ENCODE measurements at regions not wholly inside any gene's neighbourhood (a gene's known extent, or its start where the extent isn't known, plus 50 kb on each side); places are given as distances from the start of the nearest gene placed in this dataset.

GRCh38 chr2:144931960-144932359 is 412.0 kb upstream of the ZEB2 start:
- H3K4me3 Mint-ChIP-seq (ENCODE audit: unreplicated experiment): no peak overlapping the region
- no peak for DNase-seq (ENCODE audit: low spot score)
- H3K27me3 Mint-ChIP-seq (ENCODE audit: low read depth): no peaks in the 10 kb centered on the region
- no peak overlapping the region for H3K27ac Mint-ChIP-seq (ENCODE audit: unreplicated experiment)
- H3K9me3 Mint-ChIP-seq (ENCODE audit: low read depth): peaks cover 12% of the 10 kb centered on the region
- H3K36me3 Mint-ChIP-seq (ENCODE audit: low read depth): peaks cover 4% of the 10 kb centered on the region
- H3K4me1 Mint-ChIP-seq (ENCODE audit: low read depth): peaks cover 7% of the 10 kb centered on the region
- TF ChIP-seq, protein P1, sequence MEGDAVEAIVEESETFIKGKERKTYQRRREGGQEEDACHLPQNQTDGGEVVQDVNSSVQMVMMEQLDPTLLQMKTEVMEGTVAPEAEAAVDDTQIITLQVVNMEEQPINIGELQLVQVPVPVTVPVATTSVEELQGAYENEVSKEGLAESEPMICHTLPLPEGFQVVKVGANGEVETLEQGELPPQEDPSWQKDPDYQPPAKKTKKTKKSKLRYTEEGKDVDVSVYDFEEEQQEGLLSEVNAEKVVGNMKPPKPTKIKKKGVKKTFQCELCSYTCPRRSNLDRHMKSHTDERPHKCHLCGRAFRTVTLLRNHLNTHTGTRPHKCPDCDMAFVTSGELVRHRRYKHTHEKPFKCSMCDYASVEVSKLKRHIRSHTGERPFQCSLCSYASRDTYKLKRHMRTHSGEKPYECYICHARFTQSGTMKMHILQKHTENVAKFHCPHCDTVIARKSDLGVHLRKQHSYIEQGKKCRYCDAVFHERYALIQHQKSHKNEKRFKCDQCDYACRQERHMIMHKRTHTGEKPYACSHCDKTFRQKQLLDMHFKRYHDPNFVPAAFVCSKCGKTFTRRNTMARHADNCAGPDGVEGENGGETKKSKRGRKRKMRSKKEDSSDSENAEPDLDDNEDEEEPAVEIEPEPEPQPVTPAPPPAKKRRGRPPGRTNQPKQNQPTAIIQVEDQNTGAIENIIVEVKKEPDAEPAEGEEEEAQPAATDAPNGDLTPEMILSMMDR (IDR thresholded peaks at IDR 0.05): no peak

DNA sequence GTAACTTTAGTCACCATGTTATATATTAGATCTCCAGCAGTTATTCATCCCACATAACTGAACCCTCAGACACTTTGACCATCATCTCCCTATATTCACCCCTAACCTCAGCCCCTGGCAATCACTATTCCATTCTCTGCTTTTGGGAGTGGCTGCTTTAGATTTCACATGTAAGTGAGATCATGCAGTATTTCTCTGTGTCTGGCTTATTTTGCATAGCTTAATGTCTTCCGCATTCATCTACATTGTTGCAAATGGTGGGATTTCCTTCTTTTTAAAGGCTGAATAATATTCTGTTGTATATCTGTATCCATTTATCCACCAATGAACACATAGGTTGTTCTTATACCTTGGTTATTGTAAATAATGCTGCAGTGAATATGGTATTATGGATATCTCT is 411.6 kb upstream of the ZEB2 start:
- no peaks in the 10 kb centered on the region for H3K27me3 Mint-ChIP-seq (ENCODE audit: low read depth)
- DNase-seq (ENCODE audit: low spot score): no peak
- TF ChIP-seq, protein P1 (IDR thresholded peaks at IDR 0.05): no peak
- peaks cover 13% of the 10 kb centered on the region for H3K9me3 Mint-ChIP-seq (ENCODE audit: low read depth)
- no peak overlapping the region for H3K4me3 Mint-ChIP-seq (ENCODE audit: unreplicated experiment)
- H3K36me3 Mint-ChIP-seq (ENCODE audit: low read depth): peaks cover 6% of the 10 kb centered on the region
- H3K4me1 Mint-ChIP-seq (ENCODE audit: low read depth): peaks cover 2% of the 10 kb centered on the region
- H3K27ac Mint-ChIP-seq (ENCODE audit: unreplicated experiment): no peak overlapping the region

GRCh38 chr2:144927429-144927828 is 407.5 kb upstream of the ZEB2 start:
- Mint-ChIP-seq H3K27me3 (ENCODE audit: low read depth) (no peaks in the 10 kb centered on the region), H3K9me3 (ENCODE audit: low read depth) (peaks cover 30% of the 10 kb centered on the region), H3K4me3 (ENCODE audit: unreplicated experiment) (no peak overlapping the region), H3K36me3 (ENCODE audit: low read depth) (peaks cover 11% of the 10 kb centered on the region), H3K4me1 (ENCODE audit: low read depth) (no peaks in the 10 kb centered on the region), H3K27ac (ENCODE audit: unreplicated experiment) (no peak overlapping the region)
- TF ChIP-seq, protein P1 (IDR thresholded peaks at IDR 0.05): no peak
- DNase-seq (ENCODE audit: low spot score): no peak

- Mint-ChIP-seq H3K9me3 (ENCODE audit: low read depth) (peaks cover 31% of the 10 kb centered on the region), H3K27me3 (ENCODE audit: low read depth) (no peaks in the 10 kb centered on the region), H3K36me3 (ENCODE audit: low read depth) (peaks cover 12% of the 10 kb centered on the region), H3K4me1 (ENCODE audit: low read depth) (no peaks in the 10 kb centered on the region), H3K4me3 (ENCODE audit: unreplicated experiment) (no peak overlapping the region), H3K27ac (ENCODE audit: unreplicated experiment) (no peak overlapping the region)
- TF ChIP-seq, protein P1 (IDR thresholded peaks at IDR 0.05): no peak
- no peak for DNase-seq (ENCODE audit: low spot score)
Observed at GRCh38 chr2:144925886-144926285, 406.0 kb upstream of the ZEB2 start.

DNA sequence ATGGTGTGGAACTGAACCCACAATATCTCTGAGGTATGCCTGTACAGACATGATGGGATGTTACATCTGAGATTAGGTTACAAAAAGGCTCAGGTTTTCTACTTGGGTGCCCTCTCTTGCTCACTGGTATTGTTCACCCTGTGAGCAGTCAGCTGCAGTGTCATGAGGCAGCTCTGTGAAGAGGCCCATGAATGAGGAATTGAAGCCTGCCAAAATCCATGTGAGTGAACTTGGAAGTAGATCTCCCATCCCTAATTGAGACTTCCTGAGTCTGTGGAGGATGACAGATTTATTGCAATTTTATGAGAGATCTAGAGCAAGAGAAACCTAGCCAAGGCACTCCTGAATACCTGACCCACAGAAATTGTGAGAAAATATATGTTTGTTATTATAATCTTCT is 404.9 kb upstream of the ZEB2 start:
- Mint-ChIP-seq H3K9me3 (ENCODE audit: low read depth) (peaks cover 31% of the 10 kb centered on the region), H3K4me1 (ENCODE audit: low read depth) (no peaks in the 10 kb centered on the region), H3K4me3 (ENCODE audit: unreplicated experiment) (no peak overlapping the region), H3K27ac (ENCODE audit: unreplicated experiment) (no peak overlapping the region), H3K27me3 (ENCODE audit: low read depth) (no peaks in the 10 kb centered on the region), H3K36me3 (ENCODE audit: low read depth) (peaks cover 12% of the 10 kb centered on the region)
- TF ChIP-seq, protein P1 (IDR thresholded peaks at IDR 0.05): no peak
- no peak for DNase-seq (ENCODE audit: low spot score)
